ENCODE measurements at regions not wholly inside any gene's neighbourhood (a gene's known extent, or its start where the extent isn't known, plus 50 kb on each side); places are given as distances from the start of the nearest gene placed in this dataset.

GRCh38 chr19:30153326-30154210 is 211.5 kb downstream of the URI1 start:
- 44 to 50% (median 45%) methylated on average over 18 of the region's 18 CpGs for WGBS, 5 donors
- peaks cover 0 to 6% (median 0%) of the 10 kb centered on the region in 6 donors for H3K4me1 ChIP-seq
- DNase-seq: no peak
- intact Hi-C loops (cut with DNase I; ENCODE audit: low total_unique reads): no loop called here
- H3K36me3 ChIP-seq: no peaks in the 10 kb centered on the region
- no peak overlapping the region for H3K4me3 ChIP-seq
- H3K27me3 ChIP-seq (replicated peaks in 1 of 7): peaks cover 0 to 42% (median 0%) of the 10 kb centered on the region in 7 donors
- H3K9me3 ChIP-seq: no peaks in the 10 kb centered on the region
- no peak overlapping the region for H3K27ac ChIP-seq
- TF ChIP-seq POLR2AphosphoS5 (IDR thresholded peaks at IDR 0.05) (no peak), POLR2A (IDR thresholded peaks at IDR 0.05) (no peak)
- TF ChIP-seq, protein P1, sequence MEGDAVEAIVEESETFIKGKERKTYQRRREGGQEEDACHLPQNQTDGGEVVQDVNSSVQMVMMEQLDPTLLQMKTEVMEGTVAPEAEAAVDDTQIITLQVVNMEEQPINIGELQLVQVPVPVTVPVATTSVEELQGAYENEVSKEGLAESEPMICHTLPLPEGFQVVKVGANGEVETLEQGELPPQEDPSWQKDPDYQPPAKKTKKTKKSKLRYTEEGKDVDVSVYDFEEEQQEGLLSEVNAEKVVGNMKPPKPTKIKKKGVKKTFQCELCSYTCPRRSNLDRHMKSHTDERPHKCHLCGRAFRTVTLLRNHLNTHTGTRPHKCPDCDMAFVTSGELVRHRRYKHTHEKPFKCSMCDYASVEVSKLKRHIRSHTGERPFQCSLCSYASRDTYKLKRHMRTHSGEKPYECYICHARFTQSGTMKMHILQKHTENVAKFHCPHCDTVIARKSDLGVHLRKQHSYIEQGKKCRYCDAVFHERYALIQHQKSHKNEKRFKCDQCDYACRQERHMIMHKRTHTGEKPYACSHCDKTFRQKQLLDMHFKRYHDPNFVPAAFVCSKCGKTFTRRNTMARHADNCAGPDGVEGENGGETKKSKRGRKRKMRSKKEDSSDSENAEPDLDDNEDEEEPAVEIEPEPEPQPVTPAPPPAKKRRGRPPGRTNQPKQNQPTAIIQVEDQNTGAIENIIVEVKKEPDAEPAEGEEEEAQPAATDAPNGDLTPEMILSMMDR (IDR thresholded peaks at IDR 0.05 in 8 of 11, conservative IDR thresholded peaks at IDR 0.05 in 3 of 11): no peak

DNA sequence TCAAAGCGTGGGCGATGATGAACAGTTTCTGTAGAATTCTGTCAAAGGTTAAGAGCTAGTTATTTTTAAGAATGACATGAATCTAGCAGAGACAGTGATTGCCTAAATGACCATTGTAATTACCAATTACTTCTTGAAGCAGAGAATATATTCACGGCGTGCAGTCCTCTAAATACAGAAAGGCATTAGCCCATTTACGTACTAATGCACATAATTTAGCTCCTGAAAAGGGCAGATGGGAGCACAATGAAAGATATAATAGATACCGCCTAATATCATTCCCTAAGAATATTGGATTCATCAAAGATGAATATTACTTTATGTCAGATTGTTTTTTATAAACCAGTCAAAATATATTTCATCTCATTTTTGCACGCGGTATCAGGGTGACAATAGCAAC is 212.4 kb downstream of the URI1 start:
- Histone ChIP-seq H3K4me1 (peaks cover 0 to 6% (median 0%) of the 10 kb centered on the region in 6 donors), H3K27ac (no peak overlapping the region), H3K36me3 (no peaks in the 10 kb centered on the region), H3K9me3 (peaks cover 0 to 4% (median 0%) of the 10 kb centered on the region in 8 donors), H3K27me3 (replicated peaks in 1 of 7) (peaks cover 0 to 46% (median 0%) of the 10 kb centered on the region in 7 donors), H3K4me3 (no peak overlapping the region)
- intact Hi-C loops (cut with DNase I; ENCODE audit: low total_unique reads): no loop called here
- no peak for DNase-seq
- 75 to 86% (median 82%) methylated on average over 8 of the region's 8 CpGs for WGBS, 5 donors
- TF ChIP-seq, protein P1 (IDR thresholded peaks at IDR 0.05 in 8 of 11, conservative IDR thresholded peaks at IDR 0.05 in 3 of 11): no peak
- no peak for TF ChIP-seq POLR2AphosphoS5 (IDR thresholded peaks at IDR 0.05)
- TF ChIP-seq POLR2A (IDR thresholded peaks at IDR 0.05): no peak

DNA sequence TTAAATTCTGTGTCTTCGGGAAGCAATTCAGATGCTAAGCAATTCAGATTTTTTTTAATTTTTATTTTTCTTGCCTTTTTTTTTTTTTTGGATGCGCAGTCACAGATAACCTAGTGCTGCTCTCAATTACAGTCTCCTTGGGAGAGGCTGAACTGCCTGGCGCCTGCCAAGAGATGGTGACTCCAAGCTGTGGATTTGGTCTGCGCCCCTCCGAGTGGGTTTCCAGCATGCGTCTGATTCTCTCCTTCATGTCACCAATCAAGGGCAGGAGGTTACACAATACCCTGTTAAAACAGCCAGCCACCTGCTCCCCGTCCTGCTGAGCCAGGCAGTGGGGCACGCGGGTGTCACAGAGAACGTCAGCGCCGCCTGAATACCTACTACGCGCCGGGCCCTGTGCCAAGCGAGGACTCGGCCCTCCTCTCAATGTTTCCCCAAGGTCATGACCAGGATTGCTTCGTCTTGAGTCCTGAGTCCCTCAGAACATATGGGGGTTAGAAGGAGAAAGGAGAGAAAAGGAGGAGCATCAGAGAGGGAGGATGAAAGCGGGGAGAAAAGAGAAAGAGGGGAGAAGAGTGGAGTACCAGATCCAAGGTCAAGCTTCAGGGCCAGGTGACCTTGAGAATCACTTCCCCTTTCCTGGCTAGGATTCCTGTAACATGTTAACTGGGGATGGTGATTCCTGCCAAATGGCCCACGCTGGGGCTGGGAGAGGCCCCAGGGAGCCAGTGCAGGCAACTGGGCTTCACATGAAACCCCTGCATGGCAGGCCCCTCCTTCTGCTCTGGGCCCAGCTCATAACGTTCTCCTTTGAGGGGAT is 213.6 kb downstream of the URI1 start:
- no peaks in the 10 kb centered on the region for H3K36me3 ChIP-seq
- 77 to 87% (median 79%) methylated on average over 21 of the region's 21 CpGs for WGBS, 5 donors
- H3K9me3 ChIP-seq: peaks cover 0 to 5% (median 0%) of the 10 kb centered on the region in 8 donors
- H3K27me3 ChIP-seq (replicated peaks in 1 of 7): peaks cover 0 to 42% (median 0%) of the 10 kb centered on the region in 7 donors
- no peak overlapping the region for H3K4me3 ChIP-seq
- DNase-seq: no peak
- intact Hi-C loops (cut with DNase I; ENCODE audit: low total_unique reads): no loop called here
- peaks cover 0 to 6% (median 0%) of the 10 kb centered on the region in 6 donors for H3K4me1 ChIP-seq
- TF ChIP-seq, protein P1 (IDR thresholded peaks at IDR 0.05 in 8 of 11, conservative IDR thresholded peaks at IDR 0.05 in 3 of 11): no peak
- TF ChIP-seq POLR2A (IDR thresholded peaks at IDR 0.05) (no peak), POLR2AphosphoS5 (IDR thresholded peaks at IDR 0.05) (no peak)
- H3K27ac ChIP-seq: no peak overlapping the region
